ENCODE measurements at regions not wholly inside any gene's neighbourhood (a gene's known extent, or its start where the extent isn't known, plus 50 kb on each side); places are given as distances from the start of the nearest gene placed in this dataset.

- TF ChIP-seq TAF1 (IDR thresholded peaks at IDR 0.05; ENCODE audit: low read depth, low read length) (no peak), POLR2A (IDR thresholded peaks at IDR 0.05; ENCODE audit: low read depth, low read length) (no peak)
Observed at GRCh38 chr2:240302933-240303595, 132.4 kb upstream of the GPC1 start.
